GM19351 (cell line): ENCODE measurements at regions not wholly inside any gene's neighbourhood (a gene's known extent, or its start where the extent isn't known, plus 50 kb on each side); places are given as distances from the start of the nearest gene placed in this dataset.

Experiments used
- ATAC-seq: cut with Tn5 transposase; IDR thresholded peaks from one replicate; pipeline ENCODE4 v1.9.1; 2021; ENCODE audit warnings: mild to moderate bottlenecking, moderate library complexity; ENCODE audit not compliant: unreplicated experiment

DNA sequence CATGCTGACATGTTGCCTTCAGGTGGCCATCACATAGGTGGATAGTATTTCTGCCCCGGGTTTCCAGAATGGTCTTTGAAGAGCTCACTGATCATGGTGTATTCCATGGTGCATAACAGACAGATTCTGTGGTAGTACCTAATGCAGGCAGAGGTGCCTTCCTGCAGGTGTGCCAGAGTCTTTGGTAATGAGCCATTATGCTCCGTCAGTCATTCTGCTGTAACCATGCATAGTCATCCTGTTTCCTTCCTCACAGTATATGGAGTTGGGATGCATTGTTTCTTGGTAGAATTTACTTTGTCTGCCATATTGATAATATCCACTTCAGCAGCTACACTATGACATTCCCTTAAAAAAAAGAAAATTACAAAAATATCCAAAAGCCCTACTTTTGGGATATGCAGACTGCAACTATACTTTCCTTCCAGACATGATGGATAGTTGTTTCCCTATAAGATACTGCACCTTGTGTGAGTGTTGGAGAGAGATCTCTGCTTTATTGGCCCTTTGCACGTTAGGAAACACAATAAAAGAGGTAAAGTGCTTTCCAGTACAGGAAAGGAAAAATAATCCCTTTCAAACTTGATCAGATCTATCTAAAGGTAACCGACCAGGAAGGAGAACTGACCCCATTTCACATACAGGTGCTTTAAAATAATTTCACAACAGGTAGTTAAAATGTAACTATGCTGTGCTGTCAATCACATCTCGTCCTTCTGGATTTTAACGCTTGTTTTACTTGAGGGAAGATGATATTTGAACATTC, 537.5 kb upstream of the WWC1 start:
- ATAC-seq = no peak

DNA sequence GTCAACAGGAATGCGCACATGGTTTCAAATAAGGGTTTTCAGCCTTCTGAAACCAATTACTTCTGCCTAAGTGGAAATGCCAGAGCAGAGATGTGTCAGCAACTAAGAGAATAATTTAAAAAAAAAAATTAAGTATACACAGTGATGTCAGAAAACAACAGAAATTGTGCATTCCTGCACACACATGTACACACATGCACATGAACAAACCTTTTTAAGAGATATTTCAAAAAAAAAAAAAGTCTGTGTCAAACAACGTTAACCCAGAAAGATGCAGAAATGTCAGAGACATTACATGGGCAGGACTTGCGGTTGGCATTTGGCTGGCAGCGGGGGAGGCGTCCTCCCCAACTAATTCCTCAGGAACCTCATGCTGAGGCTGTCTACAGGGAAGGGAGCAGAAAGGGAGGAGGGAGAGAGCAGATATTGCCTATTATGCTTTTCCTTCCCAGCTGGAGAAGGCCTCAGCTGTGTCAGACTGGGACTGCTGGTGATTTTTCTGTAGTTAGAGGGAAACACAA, 536.9 kb upstream of the WWC1 start:
- ATAC-seq = no peak

DNA sequence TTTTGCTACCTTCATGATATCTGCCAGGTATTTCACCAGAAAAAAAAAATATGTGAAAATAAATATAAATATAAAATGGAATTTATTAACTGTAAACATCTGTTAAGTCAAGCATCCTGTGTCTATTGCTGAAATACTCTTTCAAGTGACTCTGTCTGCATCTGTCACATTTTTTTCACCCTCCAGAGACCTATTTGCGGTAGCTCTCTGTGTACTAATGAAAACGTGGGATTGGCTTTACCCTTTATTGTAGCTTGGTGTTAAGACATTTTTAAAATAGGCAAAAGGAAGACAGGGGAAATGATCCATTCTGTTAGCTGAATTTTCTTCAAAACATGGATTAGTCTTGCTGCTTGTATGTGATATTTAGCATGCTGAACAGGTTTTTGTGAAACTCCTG, 536.0 kb upstream of the WWC1 start:
- ATAC-seq = no peak

DNA sequence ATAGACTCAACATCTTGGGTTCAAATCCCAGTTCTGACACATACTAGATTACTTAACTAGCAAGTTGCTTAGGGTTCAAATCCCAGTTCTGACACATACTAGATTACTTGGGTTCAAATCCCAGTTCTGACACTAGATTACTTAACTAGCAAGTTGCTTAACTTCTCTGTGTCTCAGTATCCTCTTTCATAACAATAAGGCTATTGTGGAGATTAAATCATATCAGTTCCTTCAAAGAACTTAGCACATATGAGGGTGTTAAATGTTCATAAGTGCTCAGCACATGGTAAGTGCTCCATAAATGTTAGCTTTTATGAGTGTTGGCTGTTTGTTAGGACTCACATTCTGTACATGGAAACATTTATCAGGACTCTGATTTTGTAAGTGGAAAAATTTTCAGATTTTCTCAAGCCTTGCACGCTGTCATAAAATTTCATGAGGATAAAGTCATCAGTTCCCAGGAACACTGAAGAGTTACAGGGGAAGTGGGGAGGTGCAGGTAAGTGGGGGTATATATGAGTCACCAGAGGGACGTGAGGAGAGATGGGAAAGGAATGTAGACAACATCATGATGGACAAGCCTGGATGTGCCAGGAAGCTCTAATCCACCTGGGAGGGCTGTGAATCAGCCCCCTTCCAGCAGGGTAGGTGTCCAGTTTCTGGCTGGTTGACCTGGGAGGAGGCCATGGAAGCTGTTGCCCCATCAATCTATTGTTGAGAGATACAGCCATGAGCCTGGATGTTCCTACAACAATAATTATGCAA, 532.2 kb upstream of the WWC1 start:
- ATAC-seq = no peak

DNA sequence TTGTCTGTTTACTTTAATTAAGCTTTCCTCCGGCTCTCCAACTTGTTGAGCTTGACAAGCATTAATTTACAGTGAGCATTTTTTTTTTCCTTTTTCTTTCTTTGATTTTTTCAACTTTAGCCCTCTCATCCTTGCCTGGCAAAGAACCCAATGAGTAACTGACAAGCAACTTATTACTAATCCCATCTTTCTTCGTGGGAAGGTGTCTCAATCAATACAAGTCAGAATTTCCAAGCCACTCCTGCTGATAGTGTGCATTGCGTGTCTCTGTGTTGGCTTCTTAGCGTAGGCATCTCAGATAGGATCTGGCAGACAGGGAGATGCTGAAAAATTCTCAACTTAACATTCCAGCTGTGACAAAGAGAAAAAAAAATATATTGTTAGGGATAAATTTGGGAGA, 527.7 kb upstream of the WWC1 start:
- ATAC-seq = no peak

DNA sequence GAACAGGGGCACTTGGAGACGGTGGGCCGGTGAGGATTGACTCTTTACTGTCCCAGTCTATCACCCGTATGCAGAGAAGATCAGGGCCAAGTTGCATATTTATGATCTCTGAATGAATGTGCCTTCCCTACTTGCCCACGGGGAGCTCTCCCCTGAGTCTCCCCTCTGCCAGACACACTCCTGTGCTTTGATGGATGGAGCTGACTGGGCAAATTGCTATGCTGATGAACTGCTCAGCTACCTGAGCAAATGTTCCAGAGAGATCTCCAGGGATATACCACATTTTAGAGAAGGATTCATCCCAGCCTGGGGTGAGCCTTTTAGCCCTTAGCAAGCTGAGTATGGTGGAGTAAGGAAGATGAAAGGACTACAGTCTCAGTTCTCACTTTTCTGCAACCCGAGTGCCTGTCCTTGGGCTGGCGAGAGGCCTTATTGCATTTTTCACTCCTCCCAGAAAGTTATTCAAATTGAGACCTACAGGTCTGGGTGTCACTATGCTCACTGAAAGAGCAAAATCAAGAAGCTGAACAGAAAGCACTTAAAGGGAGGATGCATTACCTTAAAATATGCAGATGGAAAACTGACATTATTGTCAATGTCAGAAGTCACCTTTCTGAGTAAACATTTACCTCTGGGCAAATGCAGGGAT, 526.7 kb upstream of the WWC1 start:
- no peak for ATAC-seq

DNA sequence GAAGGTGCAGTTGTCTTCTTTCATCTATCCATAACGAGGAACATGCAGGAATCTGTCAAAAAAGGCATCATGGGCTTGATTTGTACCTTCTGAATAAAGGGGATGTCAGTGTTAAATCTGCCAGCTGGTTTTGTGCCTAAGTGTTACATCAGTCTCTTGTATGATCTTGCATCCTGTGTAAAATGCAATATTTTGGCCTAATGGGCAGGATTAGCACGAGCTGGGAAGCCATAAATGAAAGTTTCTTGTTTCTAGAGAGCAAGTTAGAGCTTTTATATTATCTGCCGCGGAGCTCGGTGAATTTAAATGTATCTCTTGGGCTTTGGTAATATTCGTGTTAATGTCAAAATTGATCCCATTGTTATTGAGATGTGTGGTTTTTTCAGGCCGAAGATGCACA, 526.1 kb upstream of the WWC1 start:
- no peak for ATAC-seq

DNA sequence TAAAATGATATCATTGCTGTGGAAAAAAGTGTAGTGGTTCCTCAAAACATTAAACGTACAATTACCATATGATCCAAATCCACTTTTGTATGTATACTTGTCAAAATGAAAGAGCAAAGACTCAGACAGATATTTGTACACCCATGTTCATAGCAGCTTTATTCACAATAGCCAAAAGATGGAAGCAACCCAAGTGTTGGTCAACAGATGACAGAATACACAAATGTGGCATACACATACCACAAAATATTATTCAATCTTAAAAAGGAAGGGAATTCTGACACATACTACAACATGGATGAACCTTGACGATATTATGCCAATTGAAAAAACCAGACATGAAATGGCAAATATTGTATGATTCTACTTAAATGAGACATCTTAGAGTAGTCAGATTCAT, 524.5 kb upstream of the WWC1 start:
- no peak for ATAC-seq

DNA sequence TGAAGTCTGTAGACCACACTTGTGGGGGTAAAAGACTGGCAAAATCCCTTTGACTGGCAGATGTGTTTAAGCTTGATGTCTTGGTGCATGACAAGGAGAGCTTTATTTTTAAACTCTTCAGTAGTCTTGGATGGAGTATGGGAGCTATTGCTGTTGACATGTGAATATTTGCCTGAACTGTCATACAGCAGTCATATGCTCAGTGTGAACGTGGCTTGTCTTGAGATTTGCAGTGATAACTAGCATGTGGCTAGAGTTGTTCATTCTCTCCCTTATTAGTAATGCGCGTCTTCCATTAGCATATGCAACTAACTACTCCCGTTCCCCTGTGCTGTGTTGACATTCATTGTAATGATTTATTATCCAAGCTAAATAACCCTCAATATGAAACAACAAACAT, 523.6 kb upstream of the WWC1 start:
- ATAC-seq = no peak

DNA sequence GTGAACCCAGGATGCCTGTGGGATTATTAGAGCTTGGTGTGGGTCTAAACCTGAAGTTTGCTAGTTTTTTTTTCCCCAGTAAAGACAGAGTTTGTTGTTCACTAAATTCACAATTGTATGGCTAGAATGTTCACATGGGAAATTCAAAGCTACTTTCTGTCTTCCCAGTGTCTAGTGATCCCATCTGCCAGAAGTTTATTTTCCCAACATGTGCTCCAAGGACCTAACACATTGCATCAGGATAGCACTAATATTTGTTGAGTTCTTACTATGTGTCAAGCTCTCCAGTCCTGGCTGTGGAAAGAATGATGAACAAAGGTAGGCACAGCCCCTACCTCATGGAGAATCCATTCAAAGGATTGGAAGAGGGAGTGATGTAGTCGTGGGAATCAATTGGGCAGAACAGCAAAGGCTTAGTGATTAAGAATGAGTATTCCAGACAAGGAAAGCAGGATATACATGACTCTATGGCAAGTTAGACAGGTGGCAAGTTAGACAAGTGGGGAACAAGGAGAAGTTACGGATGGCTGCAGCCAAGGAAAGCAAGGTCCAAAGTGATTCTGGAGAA, 521.5 kb upstream of the WWC1 start:
- ATAC-seq = no peak

DNA sequence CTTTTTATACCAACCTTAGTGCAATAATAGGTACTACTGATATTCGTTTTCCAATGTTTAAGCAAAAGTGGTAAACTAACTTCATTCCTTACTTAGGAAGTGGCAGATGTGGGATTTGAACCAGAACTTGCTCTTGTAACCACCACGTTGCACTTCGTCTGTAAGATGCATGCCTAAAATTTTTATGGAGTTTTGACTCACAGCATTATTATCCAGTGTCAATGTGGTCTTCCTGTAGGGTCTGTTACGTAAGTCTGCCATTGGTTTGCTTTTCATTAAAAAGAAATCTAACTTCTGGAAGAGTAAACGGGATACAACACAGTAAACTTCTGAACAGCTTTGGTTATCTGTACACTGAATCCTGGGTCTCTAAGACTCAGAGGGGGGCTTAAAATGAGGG, 521.0 kb upstream of the WWC1 start:
- no peak for ATAC-seq

DNA sequence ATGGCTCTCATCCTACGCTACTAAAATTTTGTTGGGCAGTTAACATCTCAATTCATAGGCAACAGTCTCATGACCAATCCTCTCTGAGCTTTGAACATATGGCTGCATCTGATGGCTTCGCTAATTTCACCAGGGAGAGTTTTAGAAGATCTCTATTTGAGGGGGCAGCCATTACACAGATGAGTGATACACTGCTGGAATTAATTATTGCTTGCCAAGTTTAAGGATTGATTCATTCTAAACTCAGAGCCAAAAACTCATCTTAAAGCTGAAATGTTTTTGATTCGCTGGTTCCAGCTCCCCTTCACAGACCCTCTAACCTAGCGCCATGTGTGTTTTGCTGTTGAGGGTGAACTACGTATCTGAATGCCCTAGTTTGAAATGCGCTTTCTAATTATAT, 519.9 kb upstream of the WWC1 start:
- ATAC-seq = no peak

DNA sequence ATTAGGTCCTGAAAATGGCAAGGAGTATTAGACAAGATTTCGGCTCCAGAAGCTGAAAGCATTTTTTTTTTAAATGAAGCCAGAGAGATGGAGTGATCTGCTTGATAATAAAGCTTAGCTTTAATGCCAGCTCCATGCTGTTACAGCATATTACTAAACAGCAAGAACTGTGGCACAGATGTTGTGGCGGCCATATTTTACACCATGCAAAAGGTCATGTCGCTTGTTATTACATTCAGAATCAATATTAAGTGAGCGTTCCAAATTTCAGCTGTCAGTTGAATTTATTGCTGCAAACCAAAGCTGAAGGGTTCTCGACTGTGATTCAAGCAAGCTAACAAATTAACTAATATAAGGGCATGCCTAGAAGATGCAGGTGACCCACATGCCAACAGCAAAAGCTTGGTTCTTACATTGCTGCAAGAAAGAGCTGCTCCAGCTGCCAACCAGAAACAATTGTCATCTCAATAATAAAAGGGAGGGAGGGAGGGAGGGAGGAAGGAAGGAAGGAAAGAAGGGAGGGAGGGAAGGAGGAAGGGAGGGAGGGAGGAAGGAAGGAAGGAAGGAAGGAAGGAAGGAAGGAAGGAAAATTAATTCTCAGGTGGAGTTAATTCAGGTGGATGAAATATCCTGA, 517.7 kb upstream of the WWC1 start:
- ATAC-seq = no peak

DNA sequence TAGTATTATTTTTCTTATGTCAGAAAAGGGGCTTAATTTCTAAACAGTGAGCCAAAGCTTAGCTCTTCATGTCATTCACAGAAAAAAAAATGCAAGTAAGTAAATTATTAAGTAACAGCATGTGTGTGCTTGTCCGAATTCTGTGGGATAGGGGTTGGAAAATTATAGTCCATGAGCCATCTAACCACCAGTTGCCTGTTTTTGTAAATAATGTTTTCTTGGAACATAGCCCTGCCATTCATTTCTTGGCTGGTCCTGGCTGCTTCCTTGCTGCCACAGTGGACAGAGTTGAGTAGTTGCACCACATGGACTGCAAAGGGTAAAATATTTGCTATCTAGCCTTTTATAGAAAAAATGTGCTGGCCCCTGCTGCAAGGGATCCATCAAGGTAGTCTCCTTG, 513.7 kb upstream of the WWC1 start:
- ATAC-seq = no peak

DNA sequence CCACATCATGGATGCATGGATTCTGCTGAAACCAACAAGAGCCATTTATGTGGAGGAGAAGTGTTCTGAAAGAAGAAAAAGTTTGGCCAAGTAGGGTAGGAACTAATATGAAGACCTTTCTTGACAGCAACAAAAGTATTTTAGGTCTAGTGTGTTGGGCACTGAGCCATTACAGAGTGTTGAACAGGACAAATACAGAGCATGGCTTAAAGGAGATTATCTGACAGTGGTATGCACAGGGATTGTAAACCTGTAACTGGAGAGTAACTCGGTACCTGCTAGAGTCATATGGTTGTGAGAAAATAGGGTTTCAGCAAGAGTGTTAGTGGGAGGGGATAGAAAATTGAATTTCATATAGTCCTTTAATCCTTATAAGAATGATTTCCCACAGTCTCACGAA, 513.2 kb upstream of the WWC1 start:
- ATAC-seq = no peak

DNA sequence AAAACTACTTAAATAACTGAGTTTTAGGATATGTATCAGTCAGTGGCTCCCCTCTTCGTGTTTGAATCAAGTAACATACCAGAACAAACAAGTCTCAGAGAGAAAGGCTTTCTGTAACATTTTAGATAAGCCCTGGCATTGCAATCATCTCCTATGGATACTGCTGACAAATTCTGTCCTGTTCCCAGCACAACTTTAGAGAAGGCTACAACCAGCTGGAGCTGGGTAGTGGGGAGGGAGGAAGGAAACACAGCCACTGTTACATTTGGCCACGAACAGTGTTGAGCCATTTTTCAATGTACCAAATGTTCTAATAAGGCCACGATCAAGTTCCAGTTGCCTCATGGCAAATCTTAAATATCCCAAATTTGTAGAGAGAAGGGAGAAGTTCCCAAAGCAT, 511.8 kb upstream of the WWC1 start:
- no peak for ATAC-seq

DNA sequence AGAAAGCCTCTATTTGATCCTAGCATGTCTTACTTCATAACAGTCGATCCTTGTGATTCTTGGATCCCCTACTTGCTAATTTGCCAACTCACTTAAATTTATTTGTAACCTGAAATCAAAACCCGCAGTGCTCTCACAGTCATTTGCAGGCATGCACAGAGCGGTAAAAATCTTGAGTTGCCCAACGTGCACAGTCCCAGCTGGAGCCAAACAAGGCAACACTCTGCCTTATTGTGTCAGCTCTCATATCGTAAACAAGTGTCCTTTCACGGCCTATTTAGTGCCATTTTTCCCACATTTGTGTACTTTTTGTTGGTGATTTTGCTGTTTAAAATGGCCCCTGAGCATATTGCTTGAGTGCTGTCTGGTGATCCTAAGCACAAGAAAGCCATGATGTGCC, 511.3 kb upstream of the WWC1 start:
- no peak for ATAC-seq

DNA sequence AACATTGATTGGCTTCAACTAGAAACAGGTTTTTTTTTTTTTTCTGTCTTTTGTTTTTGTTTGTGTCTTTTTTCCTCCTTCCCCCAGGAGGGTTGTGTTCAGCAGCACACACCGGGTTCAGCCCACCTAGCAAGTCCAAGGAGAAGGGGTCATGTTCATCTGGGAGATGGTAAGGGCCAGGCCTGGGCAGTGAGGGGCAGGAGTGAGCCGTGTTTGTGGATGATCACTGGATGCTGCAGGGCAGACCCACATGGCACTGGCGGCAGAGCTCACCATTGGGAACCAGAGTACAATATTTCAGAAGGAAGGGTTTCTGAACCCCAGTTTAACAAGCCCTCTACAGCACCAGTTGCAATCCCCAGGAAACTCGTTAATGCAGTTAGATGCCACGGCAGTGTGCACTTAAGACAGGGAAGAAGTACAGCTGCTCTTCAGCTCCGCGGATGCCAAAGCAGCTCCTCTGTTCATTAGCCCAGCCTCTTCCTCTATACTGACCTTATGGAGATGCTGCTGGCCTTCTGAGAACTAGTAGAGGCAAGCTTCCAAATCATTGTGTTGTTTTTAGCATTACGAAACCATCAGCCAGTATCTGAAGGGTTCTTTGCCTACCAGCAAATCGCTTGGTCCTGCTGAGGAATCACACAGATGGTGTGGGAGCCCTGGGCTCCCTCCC, 508.2 kb upstream of the WWC1 start:
- ATAC-seq = no peak

DNA sequence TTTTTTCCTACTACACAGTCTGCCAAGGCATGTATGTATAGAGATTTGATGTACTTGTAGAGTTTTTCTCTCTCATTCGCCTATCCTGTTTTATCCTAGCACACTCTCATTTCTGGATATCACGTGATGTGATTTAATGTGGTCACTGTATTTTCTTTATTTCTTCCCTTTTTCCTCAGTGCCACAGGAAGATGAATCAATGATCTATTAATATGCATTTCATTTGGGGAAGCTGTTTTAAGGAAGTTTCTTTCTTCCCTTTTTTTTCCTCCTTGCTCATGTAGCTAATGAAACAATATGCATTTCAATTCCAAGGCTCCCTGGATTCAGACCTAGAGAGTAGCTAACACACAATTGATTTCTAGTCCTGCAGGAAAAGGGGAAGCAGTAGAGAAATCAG, 506.3 kb upstream of the WWC1 start:
- ATAC-seq = no peak

DNA sequence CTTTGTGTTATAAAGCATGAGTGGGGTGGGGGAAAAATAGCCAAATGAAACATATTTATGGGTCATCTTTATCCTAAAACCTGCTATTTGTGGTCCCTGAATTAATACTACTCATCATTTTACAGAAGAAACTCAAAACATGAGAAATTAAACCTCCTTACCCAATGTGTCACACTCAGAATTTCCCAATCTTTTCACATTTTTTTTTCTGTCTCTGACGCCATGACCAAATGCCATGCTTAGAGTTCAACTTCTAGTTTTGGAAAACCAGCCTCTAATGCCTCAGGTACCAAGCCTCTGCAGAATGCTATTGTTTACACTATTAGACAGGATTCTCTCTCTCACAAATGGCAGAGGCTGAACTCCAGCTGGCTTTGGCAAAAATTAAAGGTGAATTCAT, 505.5 kb upstream of the WWC1 start:
- ATAC-seq = no peak
